ENCODE measurements at regions not wholly inside any gene's neighbourhood (a gene's known extent, or its start where the extent isn't known, plus 50 kb on each side); places are given as distances from the start of the nearest gene placed in this dataset.

- TF ChIP-seq, protein P1, sequence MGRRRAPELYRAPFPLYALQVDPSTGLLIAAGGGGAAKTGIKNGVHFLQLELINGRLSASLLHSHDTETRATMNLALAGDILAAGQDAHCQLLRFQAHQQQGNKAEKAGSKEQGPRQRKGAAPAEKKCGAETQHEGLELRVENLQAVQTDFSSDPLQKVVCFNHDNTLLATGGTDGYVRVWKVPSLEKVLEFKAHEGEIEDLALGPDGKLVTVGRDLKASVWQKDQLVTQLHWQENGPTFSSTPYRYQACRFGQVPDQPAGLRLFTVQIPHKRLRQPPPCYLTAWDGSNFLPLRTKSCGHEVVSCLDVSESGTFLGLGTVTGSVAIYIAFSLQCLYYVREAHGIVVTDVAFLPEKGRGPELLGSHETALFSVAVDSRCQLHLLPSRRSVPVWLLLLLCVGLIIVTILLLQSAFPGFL (CRISPR knock-in tag; IDR thresholded peaks at IDR 0.05; ENCODE audit: borderline replicate concordance), result no peak
- no peak for TF ChIP-seq IRF2 (CRISPR knock-in tag; IDR thresholded peaks at IDR 0.05; ENCODE audit: borderline replicate concordance, low read depth)
- no peak for TF ChIP-seq ZNF396 (CRISPR knock-in tag; IDR thresholded peaks at IDR 0.05; ENCODE audit: borderline replicate concordance)
- TF ChIP-seq MXD4 (CRISPR knock-in tag; IDR thresholded peaks at IDR 0.05; ENCODE audit: borderline replicate concordance), result no peak
- TF ChIP-seq, protein P2, sequence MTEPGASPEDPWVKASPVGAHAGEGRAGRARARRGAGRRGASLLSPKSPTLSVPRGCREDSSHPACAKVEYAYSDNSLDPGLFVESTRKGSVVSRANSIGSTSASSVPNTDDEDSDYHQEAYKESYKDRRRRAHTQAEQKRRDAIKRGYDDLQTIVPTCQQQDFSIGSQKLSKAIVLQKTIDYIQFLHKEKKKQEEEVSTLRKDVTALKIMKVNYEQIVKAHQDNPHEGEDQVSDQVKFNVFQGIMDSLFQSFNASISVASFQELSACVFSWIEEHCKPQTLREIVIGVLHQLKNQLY (CRISPR knock-in tag; IDR thresholded peaks at IDR 0.05), result no peak
- TF ChIP-seq, protein P3, sequence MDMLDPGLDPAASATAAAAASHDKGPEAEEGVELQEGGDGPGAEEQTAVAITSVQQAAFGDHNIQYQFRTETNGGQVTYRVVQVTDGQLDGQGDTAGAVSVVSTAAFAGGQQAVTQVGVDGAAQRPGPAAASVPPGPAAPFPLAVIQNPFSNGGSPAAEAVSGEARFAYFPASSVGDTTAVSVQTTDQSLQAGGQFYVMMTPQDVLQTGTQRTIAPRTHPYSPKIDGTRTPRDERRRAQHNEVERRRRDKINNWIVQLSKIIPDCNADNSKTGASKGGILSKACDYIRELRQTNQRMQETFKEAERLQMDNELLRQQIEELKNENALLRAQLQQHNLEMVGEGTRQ (CRISPR knock-in tag; IDR thresholded peaks at IDR 0.05), result no peak
- TF ChIP-seq TP53 (CRISPR knock-in tag; IDR thresholded peaks at IDR 0.05), result no peak
- no peak for TF ChIP-seq NR3C1 (CRISPR knock-in tag; conservative IDR thresholded peaks at IDR 0.05; ENCODE audit: low read depth)
- TF ChIP-seq, protein P4, sequence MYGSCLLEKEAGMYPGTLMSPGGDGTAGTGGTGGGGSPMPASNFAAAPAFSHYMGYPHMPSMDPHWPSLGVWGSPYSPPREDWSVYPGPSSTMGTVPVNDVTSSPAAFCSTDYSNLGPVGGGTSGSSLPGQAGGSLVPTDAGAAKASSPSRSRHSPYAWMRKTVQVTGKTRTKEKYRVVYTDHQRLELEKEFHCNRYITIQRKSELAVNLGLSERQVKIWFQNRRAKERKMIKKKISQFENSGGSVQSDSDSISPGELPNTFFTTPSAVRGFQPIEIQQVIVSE (CRISPR knock-in tag; IDR thresholded peaks at IDR 0.05; ENCODE audit: borderline replicate concordance), result no peak
- TF ChIP-seq, protein P5, sequence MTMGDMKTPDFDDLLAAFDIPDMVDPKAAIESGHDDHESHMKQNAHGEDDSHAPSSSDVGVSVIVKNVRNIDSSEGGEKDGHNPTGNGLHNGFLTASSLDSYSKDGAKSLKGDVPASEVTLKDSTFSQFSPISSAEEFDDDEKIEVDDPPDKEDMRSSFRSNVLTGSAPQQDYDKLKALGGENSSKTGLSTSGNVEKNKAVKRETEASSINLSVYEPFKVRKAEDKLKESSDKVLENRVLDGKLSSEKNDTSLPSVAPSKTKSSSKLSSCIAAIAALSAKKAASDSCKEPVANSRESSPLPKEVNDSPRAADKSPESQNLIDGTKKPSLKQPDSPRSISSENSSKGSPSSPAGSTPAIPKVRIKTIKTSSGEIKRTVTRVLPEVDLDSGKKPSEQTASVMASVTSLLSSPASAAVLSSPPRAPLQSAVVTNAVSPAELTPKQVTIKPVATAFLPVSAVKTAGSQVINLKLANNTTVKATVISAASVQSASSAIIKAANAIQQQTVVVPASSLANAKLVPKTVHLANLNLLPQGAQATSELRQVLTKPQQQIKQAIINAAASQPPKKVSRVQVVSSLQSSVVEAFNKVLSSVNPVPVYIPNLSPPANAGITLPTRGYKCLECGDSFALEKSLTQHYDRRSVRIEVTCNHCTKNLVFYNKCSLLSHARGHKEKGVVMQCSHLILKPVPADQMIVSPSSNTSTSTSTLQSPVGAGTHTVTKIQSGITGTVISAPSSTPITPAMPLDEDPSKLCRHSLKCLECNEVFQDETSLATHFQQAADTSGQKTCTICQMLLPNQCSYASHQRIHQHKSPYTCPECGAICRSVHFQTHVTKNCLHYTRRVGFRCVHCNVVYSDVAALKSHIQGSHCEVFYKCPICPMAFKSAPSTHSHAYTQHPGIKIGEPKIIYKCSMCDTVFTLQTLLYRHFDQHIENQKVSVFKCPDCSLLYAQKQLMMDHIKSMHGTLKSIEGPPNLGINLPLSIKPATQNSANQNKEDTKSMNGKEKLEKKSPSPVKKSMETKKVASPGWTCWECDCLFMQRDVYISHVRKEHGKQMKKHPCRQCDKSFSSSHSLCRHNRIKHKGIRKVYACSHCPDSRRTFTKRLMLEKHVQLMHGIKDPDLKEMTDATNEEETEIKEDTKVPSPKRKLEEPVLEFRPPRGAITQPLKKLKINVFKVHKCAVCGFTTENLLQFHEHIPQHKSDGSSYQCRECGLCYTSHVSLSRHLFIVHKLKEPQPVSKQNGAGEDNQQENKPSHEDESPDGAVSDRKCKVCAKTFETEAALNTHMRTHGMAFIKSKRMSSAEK (CRISPR knock-in tag; IDR thresholded peaks at IDR 0.05; ENCODE audit: borderline replicate concordance), result no peak
These were observed 70.5 kb downstream of the SOX9 start (continued) for GRCh38 chr17:72191356-72191755.

DNA sequence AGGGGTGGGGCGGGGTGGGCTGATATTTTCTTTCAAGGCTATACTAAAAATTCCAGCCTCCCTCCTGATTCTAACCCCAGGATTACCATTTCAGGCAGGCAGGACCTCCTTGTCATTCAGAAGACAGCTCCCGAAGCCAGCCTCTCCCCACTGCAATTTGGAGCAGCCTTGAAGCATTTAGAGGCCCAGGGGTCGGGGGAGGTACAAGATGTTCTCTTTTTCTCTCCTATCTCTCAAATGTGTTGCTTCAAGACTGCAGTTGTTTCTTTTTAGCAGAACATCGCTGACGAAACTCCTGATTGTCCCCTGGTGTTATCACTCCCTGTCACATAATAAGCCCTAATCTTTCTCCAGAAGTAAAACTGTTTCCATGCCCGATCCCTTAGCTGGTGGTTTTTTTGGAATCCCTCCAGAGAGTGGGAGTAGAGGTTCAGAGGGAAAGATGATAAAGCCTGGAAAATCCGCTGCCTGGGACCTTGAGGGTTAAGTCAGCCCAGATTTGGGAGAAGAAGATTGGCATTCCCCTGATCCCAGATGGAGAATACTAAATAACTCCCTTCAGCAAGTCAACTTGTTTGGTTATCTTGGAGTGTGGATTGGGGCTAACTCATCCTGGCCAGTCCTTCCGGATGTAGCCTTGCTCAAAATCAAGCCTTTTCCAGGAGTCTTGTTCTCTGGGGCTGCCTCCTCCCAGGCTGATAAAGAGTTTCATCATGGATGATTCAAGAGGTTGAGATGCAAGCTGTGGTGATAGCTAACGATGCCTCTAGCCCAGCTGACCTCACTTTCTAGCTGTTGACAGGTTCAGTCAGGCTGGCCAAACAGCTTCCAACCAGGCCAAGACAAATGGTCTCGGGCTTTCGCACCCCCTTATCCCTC is 71.3 kb downstream of the SOX9 start:
- Mint-ChIP-seq H3K4me1 (0 out of 2 replicates have a peak, but pooled peaks cover 7% of the 10 kb centered on the region), H3K36me3 (no peaks in the 10 kb centered on the region), H3K9me3 (peaks cover 10% of the 10 kb centered on the region; the same call in 1 of the 2 replicates), H3K4me3 (no peak overlapping the region), H3K27ac (no peak overlapping the region), H3K27me3 (ENCODE audit: low read depth) (peaks cover 5% of the 10 kb centered on the region; the same call in 1 of the 2 replicates)
- ATAC-seq (no peak), DNase-seq (ENCODE audit: low spot score) (no peak)
- POLR2A ChIA-PET, result no interaction called here
- CTCF ChIA-PET, result no interaction called here
- TF ChIP-seq, protein P3 (CRISPR knock-in tag; IDR thresholded peaks at IDR 0.05), result no peak
- TF ChIP-seq ATF6 (CRISPR knock-in tag; IDR thresholded peaks at IDR 0.05) (no peak), HMGA2 (CRISPR knock-in tag; IDR thresholded peaks at IDR 0.05) (no peak), PRRX2 (CRISPR knock-in tag; IDR thresholded peaks at IDR 0.05) (no peak), TEAD1 (CRISPR knock-in tag; IDR thresholded peaks at IDR 0.05) (no peak), ZNF219 (CRISPR knock-in tag; IDR thresholded peaks at IDR 0.05; ENCODE audit: borderline replicate concordance) (no peak), ARID4B (CRISPR knock-in tag; IDR thresholded peaks at IDR 0.05; ENCODE audit: borderline replicate concordance) (no peak)
- TF ChIP-seq, protein P1 (CRISPR knock-in tag; IDR thresholded peaks at IDR 0.05; ENCODE audit: borderline replicate concordance), result no peak

All from WTC11 (cell line).